CD14-positive monocyte (primary cell): ENCODE measurements at regions not wholly inside any gene's neighbourhood (a gene's known extent, or its start where the extent isn't known, plus 50 kb on each side); places are given as distances from the start of the nearest gene placed in this dataset.

Experiments
- DNase-seq, 3 donors: peaks; one replicate each; pipeline ENCODE4 v3.0.0-alpha.2; 2011 to 2022
- H2AFZ ChIP-seq: 2 replicates; pipeline ENCODE4 v1.6.0; 2012; ENCODE audit warnings: mild to moderate bottlenecking, low read depth, low read length, inconsistent platforms; ENCODE audit not compliant: insufficient read depth, poor library complexity, severe bottlenecking
- H3K27ac ChIP-seq, 2 donors: 1 replicate in 1 of 2; 2 replicates in 1 of 2; pipeline ENCODE4 v1.5.1; 2012 to 2013; ENCODE audit warnings: low read length in 2 of 2, control low read depth in 1 of 2, inconsistent platforms in 1 of 2, low read depth in 1 of 2, mild to moderate bottlenecking in 1 of 2
- H3K27me3 ChIP-seq, 2 donors: one replicate each; pipeline versions ENCODE4 v1.6.0 to v1.6.1; 2011 to 2013; ENCODE audit warnings: low read length in 2 of 2; ENCODE audit not compliant: control insufficient read depth in 2 of 2, insufficient read depth in 2 of 2
- H3K36me3 ChIP-seq, 2 donors: replicated peaks in 1 of 2; 1 replicate in 1 of 2; 2 replicates in 1 of 2; pipeline versions ENCODE4 v1.5.1 to v1.6.1; 2012 to 2013; ENCODE audit warnings: low read length in 2 of 2, control low read depth in 1 of 2, inconsistent platforms in 1 of 2, mild to moderate bottlenecking in 1 of 2; ENCODE audit not compliant: insufficient read depth in 2 of 2, control insufficient read depth in 1 of 2
- H3K4me1 ChIP-seq, 2 donors: 1 replicate in 1 of 2; 2 replicates in 1 of 2; pipeline versions ENCODE4 v1.5.1 to v1.6.1; 2012 to 2013; ENCODE audit warnings: low read length in 2 of 2, control low read depth in 1 of 2, inconsistent platforms in 1 of 2, mild to moderate bottlenecking in 1 of 2, moderate library complexity in 1 of 2; ENCODE audit not compliant: insufficient read depth in 2 of 2, control insufficient read depth in 1 of 2
- H3K4me2 ChIP-seq: replicated peaks from 2 replicates; pipeline ENCODE3; 2012; ENCODE audit warnings: low read length, moderate library complexity, mild to moderate bottlenecking; ENCODE audit not compliant: poor library complexity, severe bottlenecking; ENCODE audit errors: extremely low read depth
- H3K4me3 ChIP-seq, 3 experiments: fragments of 200-600 bp in 1 of 3; sonication (generic) in 1 of 3; replicated peaks in 1 of 3; 1 replicate in 2 of 3; 2 replicates in 1 of 3; pipeline ENCODE4 v1.5.1; 2011 to 2013; ENCODE audit warnings: low read length in 3 of 3, mild to moderate bottlenecking in 3 of 3, control low read depth in 2 of 3, low read depth in 2 of 3, inconsistent platforms in 1 of 3, moderate library complexity in 1 of 3
- H3K79me2 ChIP-seq: 2 replicates; pipeline ENCODE4 v1.6.0; 2012; ENCODE audit warnings: mild to moderate bottlenecking, control low read depth, inconsistent platforms, low read length, moderate library complexity; ENCODE audit not compliant: insufficient read depth
- H3K9ac ChIP-seq: 2 replicates; pipeline ENCODE4 v1.6.0; 2017; ENCODE audit warnings: low read length, mild to moderate bottlenecking; ENCODE audit not compliant: insufficient read depth, poor library complexity, severe bottlenecking
- H3K9me3 ChIP-seq, 2 donors: replicated peaks in 1 of 2; 1 replicate in 1 of 2; 2 replicates in 1 of 2; pipeline versions ENCODE4 v1.5.1 to v1.6.1; 2012 to 2013; ENCODE audit warnings: low read length in 2 of 2, control low read depth in 1 of 2; ENCODE audit not compliant: control insufficient read depth in 1 of 2, insufficient read depth in 1 of 2
- H4K20me1 ChIP-seq: 2 replicates; pipeline ENCODE4 v1.6.0; 2012; ENCODE audit warnings: mild to moderate bottlenecking, low read length, control low read depth, moderate library complexity; ENCODE audit not compliant: insufficient read depth
- H3K27ac Mint-ChIP-seq, 7 donors: one replicate each; pipeline ENCODE4 v1.8.0; 2020; ENCODE audit warnings: mild to moderate bottlenecking in 7 of 7, mixed read lengths in 7 of 7, moderate library complexity in 6 of 7, inconsistent platforms in 2 of 7
- H3K27me3 Mint-ChIP-seq, 3 donors: one replicate each; pipeline ENCODE4 v1.8.0; 2021 to 2022; ENCODE audit warnings: low read depth in 3 of 3, mild to moderate bottlenecking in 3 of 3, mixed read lengths in 3 of 3, moderate library complexity in 3 of 3, inconsistent platforms in 1 of 3
- H3K36me3 Mint-ChIP-seq, 2 donors: one replicate each; pipeline ENCODE4 v1.8.0; 2020; ENCODE audit warnings: mixed read lengths in 2 of 2, inconsistent platforms in 1 of 2, mild to moderate bottlenecking in 1 of 2
- H3K4me1 Mint-ChIP-seq: one replicate; pipeline ENCODE4 v1.8.0; 2020; ENCODE audit warnings: mild to moderate bottlenecking, mixed read lengths
- H3K4me3 Mint-ChIP-seq, 2 donors: one replicate each; pipeline ENCODE4 v1.8.0; 2020; ENCODE audit warnings: mild to moderate bottlenecking in 2 of 2, mixed read lengths in 2 of 2, moderate library complexity in 1 of 2
- H3K9me3 Mint-ChIP-seq, 7 donors: one replicate each; pipeline ENCODE4 v1.8.0; 2020 to 2022; ENCODE audit warnings: mixed read lengths in 7 of 7, mild to moderate bottlenecking in 6 of 7, moderate library complexity in 6 of 7, inconsistent platforms in 2 of 7
- WGBS: methylation state at CpG from one replicate; pipeline ENCODE4 v1.1.5; 2013; ENCODE audit warnings: missing lambda C conversion rate; ENCODE audit not compliant: insufficient coverage; 5-methylcytosine and 5-hydroxymethylcytosine counted together
- intact Hi-C, 2 donors: fragments of 100-400 bp; cut with micrococcal nuclease; formaldehyde crosslinking; loops; one replicate each; pipeline versions ENCODE4 v1.15.0 to v1.15.1; 2023
- TF ChIP-seq, protein P1 (sequence below): fragments of 200-600 bp; IDR thresholded peaks from one replicate; pipeline ENCODE4 v1.8.0; 2022; ENCODE audit warnings: antibody characterized with exemption, mild to moderate bottlenecking

DNA sequence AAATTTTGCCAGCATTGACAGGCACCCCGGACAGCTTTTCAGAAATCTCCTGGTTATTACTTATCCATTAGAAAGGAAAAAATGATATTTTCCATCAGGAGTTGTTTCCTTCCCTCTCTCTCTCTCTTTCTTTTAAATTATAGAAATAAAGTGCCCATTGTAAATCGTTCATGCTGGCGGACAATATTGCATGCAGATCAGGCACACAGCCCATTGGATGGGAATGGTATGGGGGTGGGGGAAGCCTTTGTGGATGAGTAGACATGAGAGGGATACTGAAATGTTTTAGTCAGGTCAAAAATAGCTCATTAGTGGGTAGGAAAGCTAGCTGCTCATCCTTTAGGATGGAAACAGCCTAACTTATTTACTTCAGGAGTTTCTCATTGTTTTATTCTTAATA lies 764.9 kb upstream of the MMS22L start:
- no peak overlapping the region for H3K9ac ChIP-seq
- no peak overlapping the region for H3K4me3 ChIP-seq
- H3K27ac Mint-ChIP-seq: no peak overlapping the region
- H3K27me3 ChIP-seq: no peaks in the 10 kb centered on the region
- H2AFZ ChIP-seq: no peak overlapping the region
- 100% methylated on average over 2 of the region's 3 CpGs for whole genome bisulfite sequencing
- no peak overlapping the region for H3K4me3 Mint-ChIP-seq
- no peaks in the 10 kb centered on the region for H3K27me3 Mint-ChIP-seq
- no peaks in the 10 kb centered on the region for H3K9me3 Mint-ChIP-seq
- H3K36me3 ChIP-seq: no peaks in the 10 kb centered on the region
- H3K9me3 ChIP-seq: no peaks in the 10 kb centered on the region
- H3K36me3 Mint-ChIP-seq: no peaks in the 10 kb centered on the region
- H4K20me1 ChIP-seq: no peaks in the 10 kb centered on the region
- H3K79me2 ChIP-seq: no peaks in the 10 kb centered on the region
- TF ChIP-seq, protein P1, sequence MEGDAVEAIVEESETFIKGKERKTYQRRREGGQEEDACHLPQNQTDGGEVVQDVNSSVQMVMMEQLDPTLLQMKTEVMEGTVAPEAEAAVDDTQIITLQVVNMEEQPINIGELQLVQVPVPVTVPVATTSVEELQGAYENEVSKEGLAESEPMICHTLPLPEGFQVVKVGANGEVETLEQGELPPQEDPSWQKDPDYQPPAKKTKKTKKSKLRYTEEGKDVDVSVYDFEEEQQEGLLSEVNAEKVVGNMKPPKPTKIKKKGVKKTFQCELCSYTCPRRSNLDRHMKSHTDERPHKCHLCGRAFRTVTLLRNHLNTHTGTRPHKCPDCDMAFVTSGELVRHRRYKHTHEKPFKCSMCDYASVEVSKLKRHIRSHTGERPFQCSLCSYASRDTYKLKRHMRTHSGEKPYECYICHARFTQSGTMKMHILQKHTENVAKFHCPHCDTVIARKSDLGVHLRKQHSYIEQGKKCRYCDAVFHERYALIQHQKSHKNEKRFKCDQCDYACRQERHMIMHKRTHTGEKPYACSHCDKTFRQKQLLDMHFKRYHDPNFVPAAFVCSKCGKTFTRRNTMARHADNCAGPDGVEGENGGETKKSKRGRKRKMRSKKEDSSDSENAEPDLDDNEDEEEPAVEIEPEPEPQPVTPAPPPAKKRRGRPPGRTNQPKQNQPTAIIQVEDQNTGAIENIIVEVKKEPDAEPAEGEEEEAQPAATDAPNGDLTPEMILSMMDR: no peak
- no peak for DNase-seq
- no peak overlapping the region for H3K4me2 ChIP-seq
- intact Hi-C loops: no loop called here
- H3K27ac ChIP-seq: no peak overlapping the region
- no peaks in the 10 kb centered on the region for H3K4me1 Mint-ChIP-seq
- no peaks in the 10 kb centered on the region for H3K4me1 ChIP-seq

DNA sequence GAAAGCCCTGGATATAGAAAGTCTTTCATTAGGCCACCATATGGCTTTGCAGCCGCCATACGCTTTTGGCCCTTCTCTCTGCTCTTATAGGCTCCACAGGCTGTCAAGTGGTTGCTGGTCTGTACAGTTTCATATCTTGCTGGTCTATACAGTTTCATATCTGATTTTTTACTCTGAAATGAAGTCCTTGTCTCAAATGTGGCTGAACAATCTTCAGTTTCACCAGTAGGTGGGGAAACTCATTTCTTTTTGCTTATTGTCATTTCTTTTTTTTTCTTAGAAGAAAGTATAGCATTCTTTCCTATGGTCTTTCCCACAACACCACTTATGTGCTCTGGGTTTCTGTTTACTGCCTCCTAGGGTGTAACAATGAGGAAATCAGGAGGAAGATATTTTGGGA lies 771.4 kb upstream of the MMS22L start:
- Mint-ChIP-seq H3K27me3 (no peaks in the 10 kb centered on the region), H3K4me1 (no peaks in the 10 kb centered on the region), H3K9me3 (no peaks in the 10 kb centered on the region), H3K36me3 (no peaks in the 10 kb centered on the region), H3K27ac (no peak overlapping the region), H3K4me3 (no peak overlapping the region)
- no peaks in the 10 kb centered on the region for H4K20me1 ChIP-seq
- no peak overlapping the region for H2AFZ ChIP-seq
- no CpG with 5 or more reads among the region's 2 CpGs for WGBS
- H3K27ac ChIP-seq: no peak overlapping the region
- intact Hi-C loops: no loop called here
- TF ChIP-seq, protein P1: no peak
- no peaks in the 10 kb centered on the region for H3K36me3 ChIP-seq
- no peak overlapping the region for H3K4me3 ChIP-seq
- H3K27me3 ChIP-seq: no peaks in the 10 kb centered on the region
- no peaks in the 10 kb centered on the region for H3K9me3 ChIP-seq
- no peak overlapping the region for H3K9ac ChIP-seq
- no peaks in the 10 kb centered on the region for H3K4me1 ChIP-seq
- no peaks in the 10 kb centered on the region for H3K79me2 ChIP-seq
- no peak for DNase-seq
- H3K4me2 ChIP-seq: no peak overlapping the region
